ENCODE measurements at regions not wholly inside any gene's neighbourhood (a gene's known extent, or its start where the extent isn't known, plus 50 kb on each side); places are given as distances from the start of the nearest gene placed in this dataset.

DNA sequence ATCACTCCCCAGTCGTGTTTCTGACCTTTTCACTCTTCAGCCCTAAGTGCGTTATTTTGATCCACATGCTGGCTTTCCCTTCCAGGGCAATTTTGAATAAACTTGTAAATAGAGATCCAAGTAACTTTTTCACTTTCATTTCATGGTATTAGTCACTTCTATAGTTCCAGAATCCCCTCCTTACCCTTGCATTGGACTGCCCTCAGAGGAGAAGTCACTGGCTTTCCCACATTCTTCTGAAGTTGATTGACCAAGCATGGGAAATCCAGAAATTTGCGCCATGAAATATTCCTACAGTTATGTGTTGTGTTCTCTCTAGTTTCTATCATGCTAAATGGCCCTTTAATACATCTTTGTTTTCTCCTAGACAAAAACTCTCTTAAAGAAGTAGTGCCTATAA, 177.3 kb upstream of the GORAB start:
- no peak overlapping the region for H3K27ac ChIP-seq
- intact Hi-C loops (cut with DNase I; ENCODE audit: low total_unique reads): no loop called here

DNA sequence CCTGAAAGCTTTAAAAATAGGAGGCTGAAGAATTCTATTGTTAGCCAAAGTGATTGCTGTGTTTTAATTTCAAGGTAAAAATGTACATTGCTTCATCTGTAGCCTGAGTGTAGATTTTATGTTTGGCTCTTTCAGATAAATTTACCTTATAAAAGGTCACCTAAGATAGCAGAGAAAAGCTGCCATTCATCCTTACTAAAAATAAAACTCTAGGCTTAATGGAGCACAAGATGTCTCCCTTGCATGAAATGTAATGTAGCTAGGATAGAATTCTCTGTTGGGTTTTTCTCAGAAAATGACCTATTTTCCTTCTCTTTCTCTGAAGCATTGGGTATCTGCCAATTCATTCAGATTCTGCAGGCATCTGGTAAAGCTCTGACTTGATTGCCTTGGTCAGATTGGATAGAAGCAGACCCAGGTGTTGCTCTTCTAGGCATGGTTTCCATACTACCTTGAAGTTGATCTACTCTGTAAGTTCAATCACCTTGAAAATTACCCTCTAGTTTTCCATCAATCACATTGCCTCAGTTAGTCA, 176.6 kb upstream of the GORAB start:
- intact Hi-C loops (cut with DNase I; ENCODE audit: low total_unique reads): no loop called here
- TF ChIP-seq POLR2A (IDR thresholded peaks at IDR 0.05): no peak
- no peak for TF ChIP-seq CTCF (IDR thresholded peaks at IDR 0.05)
- H3K27ac ChIP-seq: no peak overlapping the region

More for the DNA sequence above, 177.3 kb upstream of the GORAB start:
- Histone ChIP-seq H3K9me3 (no peaks in the 10 kb centered on the region), H3K36me3 (no peaks in the 10 kb centered on the region), H3K4me3 (no peak overlapping the region), H3K27me3 (no peaks in the 10 kb centered on the region), H3K4me1 (peaks cover 0 to 6% of the 10 kb centered on the region in 2 donors)
- no peak for DNase-seq
- TF ChIP-seq CTCF (IDR thresholded peaks at IDR 0.05): no peak
- TF ChIP-seq POLR2A (IDR thresholded peaks at IDR 0.05): no peak

GRCh38 chr1:170356585-170356984, 175.4 kb upstream of the GORAB start:
- no peak overlapping the region for H3K27ac ChIP-seq
- TF ChIP-seq CTCF (IDR thresholded peaks at IDR 0.05): no peak
- no peak for TF ChIP-seq POLR2A (IDR thresholded peaks at IDR 0.05)
- H3K36me3 ChIP-seq: no peaks in the 10 kb centered on the region
- no peak for DNase-seq
- H3K4me3 ChIP-seq: no peak overlapping the region
- H3K27me3 ChIP-seq: no peaks in the 10 kb centered on the region
- H3K9me3 ChIP-seq: no peaks in the 10 kb centered on the region
- H3K4me1 ChIP-seq: peaks cover 0 to 3% of the 10 kb centered on the region in 2 donors
- intact Hi-C loops (cut with DNase I; ENCODE audit: low total_unique reads): no loop called here

More for the DNA sequence above, 176.6 kb upstream of the GORAB start:
- no peak overlapping the region for H3K4me3 ChIP-seq
- H3K4me1 ChIP-seq: peaks cover 0 to 6% of the 10 kb centered on the region in 2 donors
- H3K36me3 ChIP-seq: no peaks in the 10 kb centered on the region
- H3K9me3 ChIP-seq: no peaks in the 10 kb centered on the region
- no peaks in the 10 kb centered on the region for H3K27me3 ChIP-seq
- DNase-seq: no peak

DNA sequence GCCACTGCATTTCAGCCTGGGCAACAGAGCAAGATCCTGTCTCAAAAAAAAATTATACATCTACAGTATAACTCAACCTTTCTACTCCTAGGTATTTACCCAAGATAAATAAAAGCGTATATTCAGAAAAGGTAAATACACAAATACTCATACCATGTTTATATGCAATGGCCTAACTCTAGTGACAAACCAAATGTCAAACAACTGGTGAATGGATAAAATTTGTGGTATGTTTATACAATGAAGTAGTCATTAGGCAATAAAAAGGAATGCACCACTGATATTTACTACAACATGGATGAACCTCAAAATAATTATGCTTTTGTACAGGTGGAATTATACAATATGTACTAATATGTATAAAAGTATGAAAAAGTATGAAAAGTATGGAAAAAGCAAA, 174.2 kb upstream of the GORAB start:
- intact Hi-C loops (cut with DNase I; ENCODE audit: low total_unique reads): no loop called here
- Histone ChIP-seq H3K27me3 (no peaks in the 10 kb centered on the region), H3K27ac (no peak overlapping the region)

DNA sequence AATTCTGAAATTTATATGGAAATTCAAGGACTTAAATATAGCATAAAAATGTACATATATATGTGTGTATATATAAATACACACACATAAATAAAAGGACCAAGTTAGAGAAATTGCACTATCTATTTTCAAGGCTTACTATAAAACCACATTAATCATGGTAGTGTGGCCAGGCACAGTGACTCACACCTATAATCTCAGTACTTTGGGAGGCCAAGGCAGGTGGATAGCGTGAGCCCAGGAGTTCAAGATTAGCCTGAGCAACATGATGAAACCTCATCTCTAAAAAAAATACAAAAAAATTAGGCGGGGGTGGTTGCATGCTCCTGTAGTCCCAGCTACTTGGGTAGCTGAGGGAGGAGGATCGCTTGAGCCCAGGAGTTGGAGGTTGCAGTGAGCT, 171.4 kb upstream of the GORAB start:
- intact Hi-C loops (cut with DNase I; ENCODE audit: low total_unique reads): no loop called here
- Histone ChIP-seq H3K9me3 (no peaks in the 10 kb centered on the region), H3K27me3 (no peaks in the 10 kb centered on the region), H3K4me1 (no peaks in the 10 kb centered on the region), H3K27ac (no peak overlapping the region), H3K4me3 (no peak overlapping the region), H3K36me3 (no peaks in the 10 kb centered on the region)
- TF ChIP-seq POLR2A (IDR thresholded peaks at IDR 0.05) (no peak), CTCF (IDR thresholded peaks at IDR 0.05) (no peak)
- DNase-seq: no peak

More for the DNA sequence above, 174.2 kb upstream of the GORAB start:
- Histone ChIP-seq H3K36me3 (no peaks in the 10 kb centered on the region), H3K9me3 (no peaks in the 10 kb centered on the region), H3K4me1 (no peaks in the 10 kb centered on the region), H3K4me3 (no peak overlapping the region)
- no peak for TF ChIP-seq CTCF (IDR thresholded peaks at IDR 0.05)
- TF ChIP-seq POLR2A (IDR thresholded peaks at IDR 0.05): no peak
- no peak for DNase-seq
